ENCODE measurements at regions not wholly inside any gene's neighbourhood (a gene's known extent, or its start where the extent isn't known, plus 50 kb on each side); places are given as distances from the start of the nearest gene placed in this dataset.
A peak's percentile ranks its signal among the peaks of the same experiment; 100 is the strongest.
"Not testable (repeated sequence)": the region's sequence is repeated elsewhere in the genome, so short reads cannot be mapped to it uniquely, and the experiment has no call there.

DNA sequence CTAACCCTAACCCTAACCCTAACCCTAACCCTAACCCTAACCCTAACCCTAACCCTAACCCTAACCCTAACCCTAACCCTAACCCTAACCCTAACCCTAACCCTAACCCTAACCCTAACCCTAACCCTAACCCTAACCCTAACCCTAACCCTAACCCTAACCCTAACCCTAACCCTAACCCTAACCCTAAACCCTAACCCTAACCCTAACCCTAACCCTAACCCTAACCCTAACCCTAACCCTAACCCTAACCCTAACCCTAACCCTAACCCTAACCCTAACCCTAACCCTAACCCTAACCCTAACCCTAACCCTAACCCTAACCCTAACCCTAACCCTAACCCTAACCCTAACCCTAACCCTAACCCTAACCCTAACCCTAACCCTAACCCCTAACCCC lies 80.6 kb upstream of the PLEKHG4B start:
- intact Hi-C loops (cut with DNase I); H3K4me1 ChIP-seq (ENCODE audit: insufficient read depth); H3K27me3 ChIP-seq; H3K36me3 ChIP-seq; H3K27ac ChIP-seq; H3K4me3 ChIP-seq; H3K9me3 ChIP-seq; DNase-seq: not testable (repeated sequence)

DNA sequence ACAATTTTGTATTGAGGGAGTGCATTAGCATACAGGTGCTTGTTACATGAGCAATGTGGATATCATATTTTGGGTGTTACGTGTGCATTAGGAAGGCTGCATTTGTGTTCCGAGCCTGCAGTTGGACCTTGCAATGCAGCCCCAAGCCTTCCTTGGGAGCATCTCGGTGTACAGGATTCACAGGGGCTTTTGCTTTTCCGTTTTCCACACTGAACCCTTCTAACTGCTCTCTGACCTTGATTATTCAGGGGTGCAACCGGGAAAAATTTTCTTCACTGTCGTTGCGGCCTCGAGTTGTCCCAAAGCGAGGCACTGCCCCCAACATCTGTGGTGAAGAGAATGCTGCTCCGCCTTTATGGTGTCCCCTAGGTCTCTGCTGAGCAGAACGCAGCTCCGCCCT lies 80.1 kb upstream of the PLEKHG4B start:
- 70 to 81% (median 74%) methylated on average over 12 of the region's 12 CpGs for WGBS, 3 donors
- intact Hi-C loops (cut with DNase I), result no loop called here
- Histone ChIP-seq H3K27ac (no peak overlapping the region), H3K4me3 (no peak overlapping the region), H3K27me3 (no peaks in the 10 kb centered on the region), H3K4me1 (ENCODE audit: insufficient read depth) (no peaks in the 10 kb centered on the region), H3K36me3 (no peaks in the 10 kb centered on the region), H3K9me3 (no peaks in the 10 kb centered on the region)
- DNase-seq, result peak in 1 of 5 donors; percentile 20
- TF ChIP-seq EP300 (IDR thresholded peaks at IDR 0.05) (no peak), POLR2A (IDR thresholded peaks at IDR 0.05) (no peak)
- TF ChIP-seq, protein P1, sequence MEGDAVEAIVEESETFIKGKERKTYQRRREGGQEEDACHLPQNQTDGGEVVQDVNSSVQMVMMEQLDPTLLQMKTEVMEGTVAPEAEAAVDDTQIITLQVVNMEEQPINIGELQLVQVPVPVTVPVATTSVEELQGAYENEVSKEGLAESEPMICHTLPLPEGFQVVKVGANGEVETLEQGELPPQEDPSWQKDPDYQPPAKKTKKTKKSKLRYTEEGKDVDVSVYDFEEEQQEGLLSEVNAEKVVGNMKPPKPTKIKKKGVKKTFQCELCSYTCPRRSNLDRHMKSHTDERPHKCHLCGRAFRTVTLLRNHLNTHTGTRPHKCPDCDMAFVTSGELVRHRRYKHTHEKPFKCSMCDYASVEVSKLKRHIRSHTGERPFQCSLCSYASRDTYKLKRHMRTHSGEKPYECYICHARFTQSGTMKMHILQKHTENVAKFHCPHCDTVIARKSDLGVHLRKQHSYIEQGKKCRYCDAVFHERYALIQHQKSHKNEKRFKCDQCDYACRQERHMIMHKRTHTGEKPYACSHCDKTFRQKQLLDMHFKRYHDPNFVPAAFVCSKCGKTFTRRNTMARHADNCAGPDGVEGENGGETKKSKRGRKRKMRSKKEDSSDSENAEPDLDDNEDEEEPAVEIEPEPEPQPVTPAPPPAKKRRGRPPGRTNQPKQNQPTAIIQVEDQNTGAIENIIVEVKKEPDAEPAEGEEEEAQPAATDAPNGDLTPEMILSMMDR (IDR thresholded peaks at IDR 0.05), result no peak

DNA sequence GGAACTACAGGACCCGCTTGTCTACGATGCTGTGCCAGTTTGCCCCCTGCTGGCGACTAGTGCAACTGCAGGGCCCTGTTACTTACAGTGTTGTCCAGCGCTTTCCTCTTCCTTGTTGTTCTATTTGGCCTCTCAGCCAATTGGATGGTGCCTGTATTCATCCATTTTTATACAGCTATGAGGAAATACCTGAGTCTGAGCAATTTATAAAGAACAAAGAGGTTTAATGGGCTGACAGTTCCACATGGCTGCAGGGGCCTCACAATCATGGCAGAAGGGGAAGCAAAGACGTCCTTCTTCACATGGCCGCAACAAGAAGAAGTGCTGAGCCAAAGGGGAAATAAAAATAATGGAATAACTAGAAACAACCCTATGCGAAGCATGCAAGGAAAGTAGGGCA lies 78.7 kb upstream of the PLEKHG4B start:
- intact Hi-C loops (cut with DNase I), result no loop called here
- TF ChIP-seq EP300 (IDR thresholded peaks at IDR 0.05) (no peak), POLR2A (IDR thresholded peaks at IDR 0.05) (no peak)
- no peaks in the 10 kb centered on the region for H3K27me3 ChIP-seq
- H3K4me1 ChIP-seq (ENCODE audit: insufficient read depth), result no peaks in the 10 kb centered on the region
- no peaks in the 10 kb centered on the region for H3K36me3 ChIP-seq
- no peak for DNase-seq
- H3K27ac ChIP-seq, result no peak overlapping the region
- 59 to 63% (median 61%) methylated on average over 7 of the region's 7 CpGs for WGBS, 3 donors
- H3K4me3 ChIP-seq, result no peak overlapping the region
- no peaks in the 10 kb centered on the region for H3K9me3 ChIP-seq

DNA sequence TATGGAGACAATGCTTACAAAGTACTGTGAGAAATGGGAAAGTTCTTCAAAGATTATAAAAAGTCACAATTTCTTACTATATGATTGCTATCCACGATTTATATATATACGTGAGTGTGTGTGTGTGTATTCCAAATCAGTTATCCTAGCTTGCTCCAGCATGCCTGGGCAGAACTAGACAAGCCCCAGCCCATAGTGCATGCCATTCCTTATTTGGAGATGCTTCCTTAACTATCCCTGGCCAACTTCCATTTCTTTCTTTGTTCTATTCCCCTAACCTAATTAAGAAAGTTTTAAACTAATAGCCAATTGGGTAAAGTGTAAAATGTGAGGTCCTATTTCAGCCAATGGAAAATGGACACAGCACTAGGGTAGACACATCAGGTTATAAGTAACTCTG lies 77.3 kb upstream of the PLEKHG4B start:
- DNase-seq; H3K27me3 ChIP-seq; H3K9me3 ChIP-seq; H3K4me1 ChIP-seq (ENCODE audit: insufficient read depth); H3K36me3 ChIP-seq; H3K27ac ChIP-seq; intact Hi-C loops (cut with DNase I); H3K4me3 ChIP-seq: not testable (repeated sequence)
- 36 to 48% (median 38%) methylated on average over 2 of the region's 2 CpGs for WGBS, 3 donors

DNA sequence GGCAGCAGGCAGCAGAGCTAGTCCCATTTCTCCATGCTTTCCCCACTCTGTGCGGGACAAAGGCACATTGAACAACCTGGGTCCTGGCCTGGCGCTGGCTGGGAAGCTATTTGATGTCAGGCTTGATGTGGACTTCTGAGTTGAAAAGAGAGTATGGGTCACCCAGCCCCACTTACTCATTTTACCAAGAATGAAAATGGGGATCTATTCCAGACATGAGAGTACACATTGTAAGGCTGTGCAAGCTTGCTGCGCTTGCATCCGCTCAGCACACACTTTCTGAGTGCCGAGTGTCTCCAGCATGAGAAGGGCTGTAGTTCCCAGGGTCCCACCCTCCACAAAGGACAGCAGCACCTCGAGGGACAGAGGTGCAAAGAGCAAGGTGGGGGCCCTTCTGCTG lies 71.7 kb upstream of the PLEKHG4B start:
- H3K27ac ChIP-seq; DNase-seq; H3K27me3 ChIP-seq; H3K9me3 ChIP-seq; H3K4me3 ChIP-seq; H3K4me1 ChIP-seq (ENCODE audit: insufficient read depth); intact Hi-C loops (cut with DNase I); H3K36me3 ChIP-seq: not testable (repeated sequence)
- WGBS, 3 donors, result 74 to 80% (median 75%) methylated on average over 6 of the region's 6 CpGs

DNA sequence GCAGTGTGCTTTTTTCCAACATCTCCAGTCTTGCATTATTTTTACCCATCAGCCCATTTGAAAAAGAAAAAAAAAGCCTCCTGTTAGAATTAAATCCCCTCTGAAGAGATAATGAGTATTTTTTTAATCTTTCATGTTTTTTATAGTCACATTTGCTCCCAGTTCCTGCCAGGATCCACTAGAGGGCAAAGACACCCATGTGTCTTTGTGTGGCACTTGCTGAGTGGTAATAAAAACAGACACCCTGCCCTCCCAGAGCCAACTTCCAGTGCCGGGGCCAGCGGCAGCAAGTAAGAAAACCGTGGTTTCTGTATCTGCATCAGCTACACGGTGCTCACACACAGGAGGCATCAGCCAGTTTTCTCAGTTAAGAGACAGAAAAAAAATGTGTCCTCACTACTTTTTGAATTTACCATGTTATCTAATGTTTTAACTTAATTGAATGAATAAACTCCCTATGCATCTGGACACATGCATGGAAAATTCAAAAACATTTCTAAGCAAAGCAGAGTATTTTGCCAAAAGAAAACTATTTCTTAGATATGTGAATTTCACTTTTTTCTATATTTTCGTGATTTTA lies 70.2 kb upstream of the PLEKHG4B start:
- intact Hi-C loops (cut with DNase I), result no loop called here
- WGBS, 3 donors, result 28 to 40% (median 33%) methylated on average over 5 of the region's 5 CpGs
- no peak for DNase-seq
- Histone ChIP-seq H3K27me3 (no peaks in the 10 kb centered on the region), H3K9me3 (no peaks in the 10 kb centered on the region), H3K27ac (no peak overlapping the region), H3K4me3 (no peak overlapping the region), H3K4me1 (ENCODE audit: insufficient read depth) (no peaks in the 10 kb centered on the region), H3K36me3 (no peaks in the 10 kb centered on the region)
- TF ChIP-seq EP300 (IDR thresholded peaks at IDR 0.05) (no peak), POLR2A (IDR thresholded peaks at IDR 0.05) (no peak)
- TF ChIP-seq, protein P1 (IDR thresholded peaks at IDR 0.05), result no peak

DNA sequence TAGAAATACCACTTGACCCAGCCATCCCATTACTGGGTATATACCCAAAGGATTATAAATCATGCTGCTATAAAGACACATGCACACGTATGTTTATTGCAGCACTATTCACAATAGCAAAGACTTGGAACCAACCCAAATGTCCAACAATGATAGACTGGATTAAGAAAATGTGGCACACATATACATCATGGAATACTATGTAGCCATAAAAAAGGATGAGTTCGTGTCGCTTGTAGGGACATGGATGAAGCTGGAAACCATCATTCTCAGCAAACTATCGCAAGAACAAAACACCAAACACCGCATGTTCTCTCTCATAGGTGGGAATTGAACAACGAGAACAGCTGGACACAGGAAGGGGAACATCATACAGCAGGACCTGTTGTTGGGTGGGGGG lies 68.1 kb upstream of the PLEKHG4B start:
- H3K27me3 ChIP-seq; H3K4me3 ChIP-seq; DNase-seq; intact Hi-C loops (cut with DNase I); H3K27ac ChIP-seq; H3K4me1 ChIP-seq (ENCODE audit: insufficient read depth); H3K9me3 ChIP-seq; H3K36me3 ChIP-seq: not testable (repeated sequence)
- WGBS, 3 donors, result 74 to 87% (median 81%) methylated on average over 5 to 6 of the region's 6 CpGs

DNA sequence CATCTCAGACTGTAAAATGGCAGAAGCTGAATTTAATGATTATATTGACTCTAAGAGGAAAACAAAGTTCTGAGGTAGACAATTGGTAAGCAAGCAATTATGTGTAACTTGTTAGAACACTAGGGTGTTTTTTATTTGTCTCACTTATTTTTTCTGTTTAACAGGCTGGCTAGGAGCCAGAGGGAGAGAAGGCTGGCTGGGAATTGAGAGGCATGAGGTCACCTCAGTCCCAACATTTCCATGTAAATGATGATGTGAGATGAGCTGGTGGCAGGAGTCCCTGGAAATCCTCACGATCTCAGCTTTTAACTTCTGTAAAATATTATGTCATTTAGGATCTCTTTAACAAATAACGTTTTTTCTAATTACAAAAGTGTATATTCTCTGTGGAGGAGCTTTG lies 66.9 kb upstream of the PLEKHG4B start:
- H3K27me3 ChIP-seq; H3K9me3 ChIP-seq; intact Hi-C loops (cut with DNase I); H3K27ac ChIP-seq; H3K4me1 ChIP-seq (ENCODE audit: insufficient read depth); H3K4me3 ChIP-seq; DNase-seq; H3K36me3 ChIP-seq: not testable (repeated sequence)
- WGBS, 3 donors, result 29 to 40% (median 32%) methylated on average over 2 of the region's 2 CpGs

Measured in ovary (tissue), 7 donors.